Naive thymus-derived CD8-positive, alpha-beta T cell (primary cell): ENCODE measurements at regions not wholly inside any gene's neighbourhood (a gene's known extent, or its start where the extent isn't known, plus 50 kb on each side); places are given as distances from the start of the nearest gene placed in this dataset.

Experiments
- ATAC-seq, 2 donors: fragments of 150-1000 bp; cut with Tn5 transposase in 1 of 2; sonication (Bioruptor Pico), chemical (Tn5 transposase) in 1 of 2; 1 replicate in 1 of 2; 2 replicates in 1 of 2; pipeline ENCODE4 v1.10.0; 2021; ENCODE audit warnings: mild to moderate bottlenecking in 2 of 2, moderate library complexity in 2 of 2
- POLR2A ChIA-PET: fragments of 350-600 bp; sonication (Branson Sonifier 250); formaldehyde crosslinking; loops from one replicate; lab custom pipeline; 2021; ENCODE audit warnings: antibody characterized with exemption; lab: Charles Lee
- DNase-seq, 10 donors: peaks; one replicate each; pipeline versions ENCODE4 v3.0.0 to v3.0.0-alpha.2; 2020 to 2022
- H3K27ac Mint-ChIP-seq, 10 donors: one replicate each; pipeline ENCODE4 v1.8.0; 2020 to 2022; ENCODE audit warnings: mild to moderate bottlenecking in 10 of 10, mixed read lengths in 10 of 10, moderate library complexity in 4 of 10, inconsistent platforms in 1 of 10
- H3K27me3 Mint-ChIP-seq, 5 donors: one replicate each; pipeline ENCODE4 v1.8.0; 2021 to 2022; ENCODE audit warnings: mixed read lengths in 5 of 5
- H3K36me3 Mint-ChIP-seq, 3 donors: one replicate each; pipeline ENCODE4 v1.8.0; 2020 to 2022; ENCODE audit warnings: mixed read lengths in 3 of 3, mild to moderate bottlenecking in 2 of 3, inconsistent platforms in 1 of 3
- H3K4me1 Mint-ChIP-seq, 4 donors: one replicate each; pipeline ENCODE4 v1.8.0; 2021 to 2022; ENCODE audit warnings: mixed read lengths in 4 of 4
- H3K4me3 Mint-ChIP-seq, 10 donors: one replicate each; pipeline ENCODE4 v1.8.0; 2020 to 2022; ENCODE audit warnings: mild to moderate bottlenecking in 10 of 10, mixed read lengths in 10 of 10, moderate library complexity in 6 of 10, inconsistent platforms in 1 of 10
- H3K9me3 Mint-ChIP-seq, 9 donors: one replicate each; pipeline ENCODE4 v1.8.0; 2020 to 2022; ENCODE audit warnings: mixed read lengths in 9 of 9, mild to moderate bottlenecking in 3 of 9, inconsistent platforms in 1 of 9, moderate library complexity in 1 of 9

DNA sequence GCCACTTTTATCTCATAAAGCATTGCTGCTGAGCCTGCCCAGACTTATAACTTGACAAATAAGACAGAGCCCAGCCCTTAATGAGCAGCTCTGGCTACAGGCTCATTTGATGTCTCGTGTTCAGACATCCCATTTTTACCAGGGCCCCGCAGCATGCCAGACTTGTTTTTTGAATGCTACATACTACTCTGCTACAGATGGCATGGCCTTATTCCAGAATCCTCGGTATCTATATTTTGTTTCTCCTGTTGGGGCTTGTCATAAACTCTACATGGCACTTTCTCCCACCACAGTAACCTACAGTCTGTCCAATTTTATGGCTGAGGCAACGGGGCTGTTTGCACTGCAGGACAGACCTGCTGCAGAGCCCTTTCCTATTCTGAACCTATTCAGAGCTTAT, 179.0 kb upstream of the DDX18 start:
- ATAC-seq = no peak
- Mint-ChIP-seq H3K36me3 (no peaks in the 10 kb centered on the region), H3K4me1 (no peaks in the 10 kb centered on the region), H3K27ac (no peak overlapping the region), H3K9me3 (peaks cover 0 to 7% (median 2%) of the 10 kb centered on the region in 9 donors), H3K27me3 (peaks cover 0 to 9% (median 3%) of the 10 kb centered on the region in 5 donors), H3K4me3 (no peak overlapping the region)
- DNase-seq = no peak
- POLR2A ChIA-PET = no interaction called here

DNA sequence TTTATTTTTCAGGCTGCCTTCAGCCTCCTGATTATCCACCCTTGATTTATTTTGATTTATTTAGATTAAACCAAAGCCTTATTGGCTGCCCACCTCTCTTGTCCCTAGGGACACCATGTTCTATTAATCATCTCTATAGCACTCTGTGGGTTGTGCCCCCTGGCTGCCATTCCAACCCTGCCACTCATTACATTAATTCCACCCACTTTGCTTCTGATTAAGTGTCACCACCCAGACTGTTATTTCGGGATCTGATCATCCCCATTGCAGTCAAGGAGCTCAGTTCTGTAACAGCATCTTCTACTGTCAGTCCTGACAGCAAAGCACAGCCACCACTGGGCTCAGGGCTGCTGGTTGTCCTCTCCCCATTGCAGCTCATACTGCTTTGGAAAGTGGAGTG, 175.1 kb upstream of the DDX18 start:
- peaks cover 0 to 3% (median 3%) of the 10 kb centered on the region in 5 donors for H3K27me3 Mint-ChIP-seq
- no peak overlapping the region for H3K4me3 Mint-ChIP-seq
- H3K4me1 Mint-ChIP-seq = no peaks in the 10 kb centered on the region
- POLR2A ChIA-PET = no interaction called here
- no peaks in the 10 kb centered on the region for H3K36me3 Mint-ChIP-seq
- no peak overlapping the region for H3K27ac Mint-ChIP-seq
- ATAC-seq (no peak), DNase-seq (no peak)
- H3K9me3 Mint-ChIP-seq = peaks cover 0 to 7% (median 0%) of the 10 kb centered on the region in 9 donors

DNA sequence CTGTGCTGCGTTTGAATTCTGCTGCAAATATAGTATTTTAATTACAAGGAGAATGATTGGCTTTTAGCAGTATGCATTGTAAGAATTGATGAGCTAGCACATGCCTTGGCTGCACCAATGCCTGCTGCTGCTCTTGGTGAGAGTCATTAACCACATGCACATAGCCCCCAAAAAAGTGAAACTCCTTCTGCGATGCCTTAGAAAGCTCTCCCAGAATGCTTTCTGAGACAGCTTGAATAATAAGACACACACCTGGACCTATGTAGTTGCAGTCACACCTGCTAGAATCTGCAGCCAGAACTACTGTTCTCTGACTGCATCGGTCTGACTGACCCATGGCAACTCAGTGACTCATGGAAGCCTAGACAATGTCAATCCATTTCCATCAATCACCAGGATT, 170.1 kb upstream of the DDX18 start:
- peaks cover 0 to 11% (median 4%) of the 10 kb centered on the region in 9 donors for H3K9me3 Mint-ChIP-seq
- H3K36me3 Mint-ChIP-seq = peaks cover 0 to 6% (median 0%) of the 10 kb centered on the region in 3 donors
- ATAC-seq = no peak
- peaks cover 3 to 11% (median 4%) of the 10 kb centered on the region in 5 donors for H3K27me3 Mint-ChIP-seq
- H3K27ac Mint-ChIP-seq = no peak overlapping the region
- POLR2A ChIA-PET = no interaction called here
- no peaks in the 10 kb centered on the region for H3K4me1 Mint-ChIP-seq
- H3K4me3 Mint-ChIP-seq = no peak overlapping the region
- DNase-seq = no peak

DNA sequence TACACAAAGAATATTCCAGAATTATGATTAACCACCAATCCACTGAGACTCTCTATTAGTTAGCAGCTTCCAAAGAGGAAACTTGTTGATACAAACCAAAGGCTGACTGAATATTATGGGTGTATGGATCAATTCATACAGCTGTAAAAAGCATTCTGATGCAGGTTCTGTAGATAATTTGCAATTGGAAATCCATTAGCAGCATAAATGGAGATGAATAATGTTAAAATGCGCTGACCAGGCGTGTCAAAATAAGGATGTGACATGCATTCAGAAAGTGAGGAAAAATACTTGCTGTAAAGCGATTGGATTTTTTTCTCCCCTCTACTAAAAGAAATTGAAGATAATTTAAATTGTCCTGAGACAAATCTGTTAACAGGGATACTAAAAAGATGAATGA, 169.0 kb upstream of the DDX18 start:
- no peak overlapping the region for H3K4me3 Mint-ChIP-seq
- no peak overlapping the region for H3K27ac Mint-ChIP-seq
- no peaks in the 10 kb centered on the region for H3K4me1 Mint-ChIP-seq
- DNase-seq (no peak), ATAC-seq (no peak)
- H3K9me3 Mint-ChIP-seq = peaks cover 0 to 11% (median 4%) of the 10 kb centered on the region in 9 donors
- POLR2A ChIA-PET = no interaction called here
- H3K27me3 Mint-ChIP-seq = peaks cover 3 to 11% (median 4%) of the 10 kb centered on the region in 5 donors
- H3K36me3 Mint-ChIP-seq = peaks cover 0 to 6% (median 0%) of the 10 kb centered on the region in 3 donors

DNA sequence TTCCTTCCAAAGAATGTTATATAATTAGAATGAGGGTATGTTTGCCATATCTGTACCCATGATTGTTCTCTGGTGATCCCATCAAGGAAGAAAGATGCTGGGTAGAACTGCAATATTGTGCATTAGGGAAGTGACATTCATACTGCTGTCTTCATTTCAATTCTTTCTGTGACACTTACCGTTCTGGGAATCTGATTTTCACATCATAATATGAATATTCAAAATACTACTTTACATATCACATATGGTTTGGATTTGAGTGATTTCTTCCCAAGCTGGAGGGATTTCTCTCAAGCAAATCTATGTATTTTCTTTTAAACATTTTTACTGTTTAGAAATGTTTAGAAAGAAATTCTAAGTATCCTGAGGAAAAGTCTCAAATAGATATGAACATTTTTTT, 168.4 kb upstream of the DDX18 start:
- POLR2A ChIA-PET = no interaction called here
- H3K4me3 Mint-ChIP-seq = no peak overlapping the region
- H3K9me3 Mint-ChIP-seq = peaks cover 0 to 11% (median 4%) of the 10 kb centered on the region in 9 donors

DNA sequence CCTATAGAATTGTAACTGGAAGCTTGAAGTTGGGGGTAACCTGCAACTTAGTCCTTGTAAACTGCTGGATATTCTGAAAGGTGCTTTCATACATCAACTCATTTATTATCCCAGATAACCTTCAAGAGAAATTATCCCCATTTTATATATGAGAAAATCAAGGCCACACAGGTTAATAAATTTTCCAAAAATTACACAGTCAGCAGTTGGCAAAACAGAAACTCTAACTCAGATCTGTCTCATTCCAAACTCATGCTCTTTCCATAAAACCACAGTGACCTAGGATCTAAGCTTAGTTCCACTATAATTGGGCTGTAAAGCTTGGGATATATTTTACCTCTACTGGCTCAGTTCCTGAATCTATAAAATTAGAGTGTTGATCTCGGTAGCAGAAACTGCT, 167.6 kb upstream of the DDX18 start:
- Mint-ChIP-seq H3K4me1 (no peaks in the 10 kb centered on the region), H3K27me3 (peaks cover 3 to 11% (median 4%) of the 10 kb centered on the region in 5 donors), H3K9me3 (peaks cover 0 to 11% (median 4%) of the 10 kb centered on the region in 9 donors), H3K27ac (no peak overlapping the region), H3K4me3 (no peak overlapping the region), H3K36me3 (peaks cover 0 to 6% (median 0%) of the 10 kb centered on the region in 3 donors)
- no peak for DNase-seq
- no peak for ATAC-seq
- POLR2A ChIA-PET = no interaction called here

More for the DNA sequence above, 168.4 kb upstream of the DDX18 start:
- ATAC-seq (no peak), DNase-seq (no peak)
- H3K36me3 Mint-ChIP-seq = peaks cover 0 to 6% (median 0%) of the 10 kb centered on the region in 3 donors
- H3K27ac Mint-ChIP-seq = no peak overlapping the region
- H3K27me3 Mint-ChIP-seq = peaks cover 3 to 11% (median 4%) of the 10 kb centered on the region in 5 donors
- no peaks in the 10 kb centered on the region for H3K4me1 Mint-ChIP-seq

DNA sequence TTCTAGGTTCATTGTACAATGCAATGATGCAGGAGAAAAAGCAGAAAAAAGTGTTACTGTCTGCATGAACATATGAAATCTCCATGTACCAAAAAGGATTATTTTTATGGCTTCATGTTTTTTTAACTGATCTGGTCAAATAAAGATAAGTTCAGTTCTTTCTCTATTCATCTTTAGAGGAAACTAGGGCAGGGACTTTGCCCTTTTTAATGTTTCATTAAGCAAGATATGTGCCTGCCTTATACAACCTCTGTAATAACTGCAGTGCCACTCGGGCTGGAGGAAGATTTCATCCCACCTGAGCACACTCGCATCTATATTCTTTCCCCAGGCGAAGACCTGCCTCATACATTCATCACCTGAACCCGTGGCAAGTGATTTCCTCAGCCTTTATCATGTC, 157.9 kb upstream of the DDX18 start:
- ATAC-seq = no peak
- Mint-ChIP-seq H3K9me3 (peaks cover 0 to 4% (median 0%) of the 10 kb centered on the region in 9 donors), H3K4me1 (no peaks in the 10 kb centered on the region), H3K27me3 (peaks cover 3 to 14% (median 8%) of the 10 kb centered on the region in 5 donors), H3K4me3 (no peak overlapping the region), H3K36me3 (no peaks in the 10 kb centered on the region), H3K27ac (no peak overlapping the region)
- no peak for DNase-seq
- POLR2A ChIA-PET = no interaction called here

DNA sequence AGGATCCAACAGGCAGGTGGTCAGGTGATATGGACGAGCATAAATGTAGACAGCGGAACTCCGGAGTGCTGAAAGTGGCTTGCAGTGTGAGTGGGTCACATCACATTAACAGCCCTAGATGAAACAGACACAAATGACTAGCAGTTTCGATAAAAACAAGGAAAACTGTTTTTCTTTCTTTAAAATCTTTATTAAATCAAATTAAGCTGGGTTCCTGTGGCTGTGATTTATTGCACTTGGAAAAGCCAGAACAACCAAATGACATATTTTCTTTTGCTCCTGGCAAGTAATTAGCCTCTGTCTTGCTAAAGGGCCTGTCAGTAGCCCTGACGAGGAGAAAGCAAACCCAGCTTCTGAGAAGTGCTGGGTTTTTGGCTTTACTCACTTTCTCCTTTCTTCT, 152.9 kb upstream of the DDX18 start:
- Mint-ChIP-seq H3K36me3 (no peaks in the 10 kb centered on the region), H3K4me1 (no peaks in the 10 kb centered on the region), H3K27ac (no peak overlapping the region), H3K27me3 (peaks cover 3 to 14% (median 11%) of the 10 kb centered on the region in 5 donors), H3K9me3 (peaks cover 0 to 4% (median 0%) of the 10 kb centered on the region in 9 donors), H3K4me3 (no peak overlapping the region)
- no peak for DNase-seq
- ATAC-seq = no peak
- POLR2A ChIA-PET = no interaction called here

DNA sequence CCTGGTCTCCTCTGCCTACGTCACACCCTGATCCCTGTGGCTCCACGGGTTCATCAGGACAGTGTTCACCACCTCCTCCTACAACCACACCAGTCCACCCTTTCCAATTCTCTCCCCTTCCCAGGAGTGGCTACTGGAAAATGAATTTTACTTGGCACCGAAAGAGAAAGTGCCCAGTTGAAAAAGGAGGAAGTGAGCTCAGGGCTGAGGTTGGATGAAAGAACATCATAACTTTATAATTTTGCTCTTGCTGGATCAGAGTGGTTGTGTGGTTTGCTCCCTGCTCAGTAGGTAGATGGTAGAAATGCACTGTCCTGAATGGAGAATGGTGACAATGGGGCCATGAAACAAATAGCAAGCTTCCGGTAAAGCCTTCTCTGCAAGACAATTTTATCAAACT, 140.3 kb upstream of the DDX18 start:
- Mint-ChIP-seq H3K9me3 (peaks cover 0 to 7% (median 0%) of the 10 kb centered on the region in 9 donors), H3K27ac (no peak overlapping the region), H3K4me3 (no peak overlapping the region), H3K36me3 (no peaks in the 10 kb centered on the region), H3K27me3 (peaks cover 0 to 1% (median 0%) of the 10 kb centered on the region in 5 donors), H3K4me1 (peaks cover 0 to 2% (median 0%) of the 10 kb centered on the region in 4 donors)
- ATAC-seq (no peak), DNase-seq (no peak)
- POLR2A ChIA-PET = no interaction called here

DNA sequence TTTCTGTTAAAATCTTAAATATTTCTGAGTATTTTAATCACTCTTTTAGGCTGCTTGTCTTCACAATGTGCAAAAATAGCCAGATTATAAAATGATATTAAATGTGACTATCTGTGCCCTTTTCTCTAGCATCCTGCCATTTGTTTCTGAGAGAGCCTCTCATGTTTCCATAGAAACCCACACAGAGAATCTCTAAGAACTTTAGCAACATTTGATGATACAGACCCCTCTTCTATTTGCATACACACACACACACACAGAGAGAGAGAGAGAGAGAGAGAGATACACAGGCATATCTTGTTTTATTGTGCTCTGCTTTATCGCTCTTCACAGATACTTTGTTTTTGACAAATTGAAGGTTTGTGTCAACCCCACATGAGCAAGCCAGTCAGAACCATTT, 134.5 kb upstream of the DDX18 start:
- DNase-seq (no peak), ATAC-seq (no peak)
- POLR2A ChIA-PET = no interaction called here
- H3K27me3 Mint-ChIP-seq = peaks cover 0 to 8% (median 0%) of the 10 kb centered on the region in 5 donors
- H3K9me3 Mint-ChIP-seq = peaks cover 0 to 1% (median 0%) of the 10 kb centered on the region in 9 donors
- no peak overlapping the region for H3K27ac Mint-ChIP-seq
- H3K4me1 Mint-ChIP-seq = peaks cover 0 to 2% (median 0%) of the 10 kb centered on the region in 4 donors
- H3K36me3 Mint-ChIP-seq = no peaks in the 10 kb centered on the region
- H3K4me3 Mint-ChIP-seq = no peak overlapping the region

DNA sequence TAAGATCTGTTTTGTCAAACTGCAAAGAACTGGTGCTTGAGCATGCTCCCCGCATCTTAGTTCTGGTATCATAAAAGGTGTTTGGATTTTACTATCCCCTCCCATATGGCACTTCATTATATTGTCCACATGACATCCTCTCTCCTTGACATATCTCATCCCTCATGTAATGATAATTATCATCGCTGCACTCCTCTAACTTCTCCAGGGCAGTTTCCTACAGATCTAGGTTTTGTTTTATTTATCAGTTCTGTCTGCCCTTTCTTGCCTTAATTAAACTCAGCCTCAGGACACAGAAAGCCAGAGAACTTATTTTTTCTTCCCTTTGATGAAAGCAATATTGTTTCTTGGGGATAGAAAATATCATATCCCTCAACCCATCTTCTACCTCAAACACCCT, 129.6 kb upstream of the DDX18 start:
- DNase-seq = no peak
- Mint-ChIP-seq H3K36me3 (no peaks in the 10 kb centered on the region), H3K4me3 (no peak overlapping the region), H3K4me1 (no peaks in the 10 kb centered on the region), H3K9me3 (no peaks in the 10 kb centered on the region), H3K27me3 (peaks cover 0 to 24% (median 4%) of the 10 kb centered on the region in 5 donors), H3K27ac (no peak overlapping the region)
- no peak for ATAC-seq
- POLR2A ChIA-PET = no interaction called here

DNA sequence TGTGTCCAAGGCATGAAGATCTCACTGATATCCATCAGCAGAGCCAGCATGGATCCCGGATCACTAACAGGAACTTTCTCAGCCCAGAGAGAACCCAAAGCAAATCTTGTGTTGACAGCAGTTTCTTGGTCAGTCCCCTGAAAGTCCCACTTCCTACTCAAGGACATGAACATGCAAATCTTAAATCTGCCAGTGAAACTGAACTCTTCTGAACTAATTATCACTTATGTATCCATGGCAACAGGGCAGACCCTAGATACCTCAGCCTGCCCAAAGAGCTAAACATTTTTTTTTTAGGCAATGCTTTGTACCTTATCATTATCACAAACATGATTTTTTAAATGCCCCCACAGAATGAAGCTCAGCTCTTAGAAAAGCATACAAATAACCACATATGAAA, 127.8 kb upstream of the DDX18 start:
- Mint-ChIP-seq H3K27ac (no peak overlapping the region), H3K9me3 (no peaks in the 10 kb centered on the region), H3K27me3 (peaks cover 0 to 24% (median 4%) of the 10 kb centered on the region in 5 donors), H3K4me3 (no peak overlapping the region), H3K36me3 (no peaks in the 10 kb centered on the region), H3K4me1 (no peaks in the 10 kb centered on the region)
- DNase-seq (no peak), ATAC-seq (no peak)
- POLR2A ChIA-PET = no interaction called here

DNA sequence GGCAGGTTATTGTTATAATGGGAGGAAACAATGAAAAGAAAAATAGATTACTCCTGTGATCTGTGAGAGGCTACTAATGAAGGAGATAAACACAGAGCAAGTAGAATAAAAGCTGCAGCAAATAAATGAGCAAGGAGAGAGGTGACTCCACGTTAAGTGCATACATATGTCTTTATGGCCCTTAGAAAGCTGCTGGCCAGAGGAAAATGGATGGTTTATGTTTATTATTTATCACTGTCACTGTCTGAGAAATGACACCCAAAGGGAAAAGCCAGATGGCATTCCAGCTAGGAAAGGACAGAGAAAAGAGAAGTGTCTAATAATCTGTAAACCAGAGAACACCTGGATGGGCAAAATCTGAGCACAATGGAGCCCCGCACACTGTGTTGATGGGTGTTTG, 122.9 kb upstream of the DDX18 start:
- Mint-ChIP-seq H3K9me3 (no peaks in the 10 kb centered on the region), H3K27me3 (peaks cover 0 to 7% (median 4%) of the 10 kb centered on the region in 5 donors), H3K27ac (no peak overlapping the region), H3K4me3 (no peak overlapping the region), H3K4me1 (no peaks in the 10 kb centered on the region), H3K36me3 (no peaks in the 10 kb centered on the region)
- ATAC-seq (no peak), DNase-seq (no peak)
- POLR2A ChIA-PET = no interaction called here
